Loucy (cell line): ENCODE measurements at regions not wholly inside any gene's neighbourhood (a gene's known extent, or its start where the extent isn't known, plus 50 kb on each side); places are given as distances from the start of the nearest gene placed in this dataset.
"Not testable (repeated sequence)": the region's sequence is repeated elsewhere in the genome, so short reads cannot be mapped to it uniquely, and the experiment has no call there.

Source experiments
- CTCF ChIP-seq: fragments of 200-600 bp; sonication (generic); conservative IDR thresholded peaks from 2 replicates; pipeline ENCODE4 v1.5.1; 2014; ENCODE audit warnings: mild to moderate bottlenecking, antibody characterized with exemption, low read length
- EZH2phosphoT487 ChIP-seq: fragments of 200-600 bp; IDR thresholded peaks from 2 replicates; pipeline ENCODE4 v1.6.1; 2018; ENCODE audit warnings: antibody characterized with exemption, mild to moderate bottlenecking, moderate library complexity, borderline replicate concordance

GRCh38 chr2:87680691-87681090, 67.2 kb upstream of the PLGLB2 start:
- not testable (repeated sequence) for TF ChIP-seq EZH2phosphoT487, CTCF
